ENCODE measurements at regions not wholly inside any gene's neighbourhood (a gene's known extent, or its start where the extent isn't known, plus 50 kb on each side); places are given as distances from the start of the nearest gene placed in this dataset.
"Not testable (repeated sequence)": the region's sequence is repeated elsewhere in the genome, so short reads cannot be mapped to it uniquely, and the experiment has no call there.

GRCh38 chr1:120947114-120947513 lies 57.5 kb downstream of the PPIAL4A start:
- TF ChIP-seq POLR2A (IDR thresholded peaks at IDR 0.05); CTCF (IDR thresholded peaks at IDR 0.05 in 8 of 11, conservative IDR thresholded peaks at IDR 0.05 in 3 of 11); POLR2AphosphoS5 (IDR thresholded peaks at IDR 0.05): not testable (repeated sequence)
